ENCODE measurements at regions not wholly inside any gene's neighbourhood (a gene's known extent, or its start where the extent isn't known, plus 50 kb on each side); places are given as distances from the start of the nearest gene placed in this dataset.

GRCh38 chr9:86718388-86719049 is 228.8 kb downstream of the GAS1 start:
- Histone ChIP-seq H2BK20ac (ENCODE audit: low read depth, low read length) (no peak overlapping the region), H2AK9ac (replicated peaks; ENCODE audit: low read depth, low read length, poor library complexity) (no peak overlapping the region), H4K5ac (ENCODE audit: low read depth, low read length) (no peak overlapping the region), H2BK5ac (ENCODE audit: low read depth, low read length, poor library complexity, severe bottlenecking) (no peak overlapping the region), H3K27me3 (ENCODE audit: control insufficient read depth, insufficient read depth, low read length) (no peaks in the 10 kb centered on the region), H3K14ac (replicated peaks; ENCODE audit: low read depth, low read length) (no peak overlapping the region), H2BK15ac (ENCODE audit: low read depth, low read length) (no peak overlapping the region), H3K79me1 (ENCODE audit: low read depth in 1 of 2, low read length in 2 of 2) (no peaks in the 10 kb centered on the region), H3K36me3 (ENCODE audit: control insufficient read depth, insufficient read depth, low read length) (no peaks in the 10 kb centered on the region), H4K20me1 (ENCODE audit: insufficient read depth, low read length) (no peaks in the 10 kb centered on the region), H3K4ac (ENCODE audit: low read depth, low read length) (no peak overlapping the region), H3K23ac (ENCODE audit: low read depth, low read length) (no peak overlapping the region), H3K9me1 (ENCODE audit: insufficient read depth, low read length) (peaks cover 14% of the 10 kb centered on the region), H3K4me1 (ENCODE audit: control insufficient read depth, insufficient read depth, low read length) (peaks cover 22% of the 10 kb centered on the region), H3K9me3 (ENCODE audit: control insufficient read depth, insufficient read depth, low read length) (no peaks in the 10 kb centered on the region), H2AK5ac (ENCODE audit: low read depth, low read length) (no peak overlapping the region), H3K56ac (ENCODE audit: extremely low read depth, insufficient read depth, low read length) (no peak overlapping the region), H3K27ac (ENCODE audit: insufficient read depth, low read length) (no peak overlapping the region), H2BK120ac (ENCODE audit: low read depth, low read length) (no peak overlapping the region), H4K8ac (ENCODE audit: low read depth in 2 of 2, low read length in 2 of 2) (no peak overlapping the region), H3K4me3 (ENCODE audit: insufficient read depth, low read depth, low read length) (no peak overlapping the region), H3K18ac (ENCODE audit: low read depth, low read length) (no peak overlapping the region), H3K4me2 (ENCODE audit: low read depth, low read length) (no peak overlapping the region), H3K9ac (ENCODE audit: low read depth, low read length) (no peak overlapping the region), H2AFZ (replicated peaks; ENCODE audit: low read length, poor library complexity) (no peak overlapping the region), H4K91ac (ENCODE audit: insufficient read depth, low read depth, low read length) (no peak overlapping the region)
- ChIA-PET POLR2A (ENCODE audit: unreplicated experiment) (no interaction called here), CTCF (no interaction called here)
- in situ Hi-C loops (cut with MboI; ENCODE audit: low sequenced_read_pairs) (no loop called here), dilution Hi-C loops (cut with HindIII; ENCODE audit: low sequenced_read_pairs, unreplicated experiment) (no loop called here), intact Hi-C loops (cut with micrococcal nuclease) (no loop called here)
- no peak for ATAC-seq (ENCODE audit: low read depth)
- TF ChIP-seq CEBPB (IDR thresholded peaks at IDR 0.05; ENCODE audit: low read depth, low read length) (no peak), FOS (IDR thresholded peaks at IDR 0.05; ENCODE audit: low read depth, low read length) (no peak), SMC3 (IDR thresholded peaks at IDR 0.05; ENCODE audit: low read depth, low read length) (no peak), CTCF (conservative IDR thresholded peaks at IDR 0.05; ENCODE audit: low read depth, low read length) (no peak), MXI1 (IDR thresholded peaks at IDR 0.05; ENCODE audit: borderline replicate concordance, low read depth, low read length) (no peak), USF2 (IDR thresholded peaks at IDR 0.05; ENCODE audit: low read depth, low read length) (no peak), MAZ (IDR thresholded peaks at IDR 0.05; ENCODE audit: borderline replicate concordance, low read depth, low read length) (no peak), POLR2A (IDR thresholded peaks at IDR 0.05; ENCODE audit: low read depth, low read length) (no peak), BHLHE40 (IDR thresholded peaks at IDR 0.05; ENCODE audit: low read depth, low read length) (no peak), RAD21 (IDR thresholded peaks at IDR 0.05; ENCODE audit: low read length) (no peak), CHD1 (IDR thresholded peaks at IDR 0.05; ENCODE audit: low read depth, low read length) (no peak), MAFK (IDR thresholded peaks at IDR 0.05; ENCODE audit: low read depth, low read length) (no peak), ELK1 (IDR thresholded peaks at IDR 0.05; ENCODE audit: borderline replicate concordance, low read depth, low read length) (no peak), RFX5 (IDR thresholded peaks at IDR 0.05; ENCODE audit: low read depth, low read length) (no peak), RCOR1 (IDR thresholded peaks at IDR 0.05; ENCODE audit: insufficient replicate concordance, low read length) (no peak), NFE2L2 (IDR thresholded peaks at IDR 0.05; ENCODE audit: low read depth, low read length) (no peak)
- no peak for DNase-seq
- no CpG with 5 or more reads among the region's 11 CpGs for WGBS, 2 experiments (ENCODE audit: extremely low coverage in 2 of 2, insufficient read length in 1 of 2)
- BruUV-seq (replicated peaks), result no TSS peak
